Endothelial cell of umbilical vein (primary cell): ENCODE measurements at regions not wholly inside any gene's neighbourhood (a gene's known extent, or its start where the extent isn't known, plus 50 kb on each side); places are given as distances from the start of the nearest gene placed in this dataset.

Source experiments
- BruUV-seq: library from RNA; stranded (reverse); fragments of 400-500 nt; replicated peaks from 2 replicates; lab custom pipeline; 2021; lab: Mats Ljungman, UMichigan
- CTCF ChIA-PET: fragments of 300-600, 350-600 bp; sonication (Branson Sonifier 250); formaldehyde crosslinking; loops from one replicate; lab custom pipeline; 2021; ENCODE audit warnings: antibody characterized with exemption, inconsistent platforms; lab: Charles Lee
- POLR2A ChIA-PET: fragments of 300-600, 350-600 bp; sonication (Branson Sonifier 250); formaldehyde crosslinking; loops from one replicate; lab custom pipeline; 2021; ENCODE audit warnings: antibody characterized with exemption, inconsistent platforms; lab: Charles Lee
- DNase-seq: peaks from one replicate; pipeline ENCODE4 v3.0.0-alpha.2; 2011; ENCODE audit warnings: low read depth, low spot score
- FAIRE-seq: peaks from 2 replicates; lab custom pipeline; 2011; peaks lifted over from hg19 to GRCh38; lab: Jason Lieb, UNC
- H2AFZ ChIP-seq: 2 replicates; pipeline ENCODE4 v1.6.0; 2012; ENCODE audit warnings: low read depth, low read length, control low read depth, inconsistent platforms
- H3K27ac ChIP-seq: 2 replicates; pipeline ENCODE4 v1.5.1; 2011; ENCODE audit warnings: low read depth, mild to moderate bottlenecking, control low read depth, low read length, moderate library complexity; ENCODE audit not compliant: insufficient read depth
- H3K27me3 ChIP-seq, 2 experiments: 2 replicates each; pipeline versions ENCODE4 v1.6.0 to v1.6.1; 2011; ENCODE audit warnings: low read length in 2 of 2, mixed read lengths in 1 of 2; ENCODE audit not compliant: control insufficient read depth in 2 of 2, insufficient read depth in 2 of 2
- H3K36me3 ChIP-seq, 2 experiments: 2 replicates in 1 of 2; 3 replicates in 1 of 2; pipeline ENCODE4 v1.5.1; 2011; ENCODE audit warnings: low read length in 2 of 2, mild to moderate bottlenecking in 1 of 2, moderate library complexity in 1 of 2; ENCODE audit not compliant: control insufficient read depth in 2 of 2, insufficient read depth in 2 of 2; ENCODE audit errors: extremely low read depth in 1 of 2
- H3K4me1 ChIP-seq: 3 replicates; pipeline ENCODE4 v1.5.1; 2011; ENCODE audit warnings: mild to moderate bottlenecking, low read length; ENCODE audit not compliant: control insufficient read depth, insufficient read depth; ENCODE audit errors: extremely low read depth
- H3K4me2 ChIP-seq: 2 replicates; pipeline ENCODE4 v1.6.1; 2011; ENCODE audit warnings: low read length, control low read depth, mixed read lengths; ENCODE audit not compliant: insufficient read depth
- H3K4me3 ChIP-seq, 3 experiments: fragments of 200-600 bp in 1 of 3; sonication (generic), shearing (Covaris generic) in 1 of 3; replicated peaks in 1 of 3; 2 replicates each; pipeline ENCODE4 v1.5.1; 2011 to 2016; ENCODE audit warnings: control low read depth in 3 of 3, low read length in 3 of 3, mild to moderate bottlenecking in 2 of 3, inconsistent platforms in 1 of 3, low read depth in 1 of 3, moderate library complexity in 1 of 3; ENCODE audit not compliant: insufficient read depth in 1 of 3
- H3K79me2 ChIP-seq: 2 replicates; pipeline ENCODE4 v1.6.0; 2012; ENCODE audit warnings: low read length, inconsistent platforms; ENCODE audit not compliant: control insufficient read depth, insufficient read depth
- H3K9ac ChIP-seq: replicated peaks from 2 replicates; pipeline ENCODE3; 2011; ENCODE audit warnings: low read length, control low read depth; ENCODE audit not compliant: insufficient read depth; ENCODE audit errors: extremely low read depth
- H3K9me1 ChIP-seq: replicated peaks from 3 replicates; pipeline ENCODE4 v1.6.0; 2011; ENCODE audit warnings: mild to moderate bottlenecking, low read length; ENCODE audit not compliant: control insufficient read depth, insufficient read depth; ENCODE audit errors: extremely low read depth
- H3K9me3 ChIP-seq: replicated peaks from 2 replicates; pipeline ENCODE4 v1.5.1; 2012; ENCODE audit warnings: low read length, inconsistent platforms; ENCODE audit not compliant: control insufficient read depth, insufficient read depth
- H4K20me1 ChIP-seq: replicated peaks from 2 replicates; pipeline ENCODE3; 2011; ENCODE audit warnings: mild to moderate bottlenecking, low read length; ENCODE audit not compliant: control insufficient read depth, insufficient read depth; ENCODE audit errors: extremely low read depth
- EZH2 ChIP-seq: IDR thresholded peaks from 2 replicates; pipeline ENCODE4 v1.6.1; 2012; ENCODE audit warnings: borderline replicate concordance, low read depth, mild to moderate bottlenecking, moderate library complexity, low read length, inconsistent platforms; ENCODE audit not compliant: severe bottlenecking
- FOS ChIP-seq: IDR thresholded peaks from 2 replicates; pipeline ENCODE4 v1.6.1; 2011; ENCODE audit warnings: mild to moderate bottlenecking, low read length, moderate library complexity, borderline replicate concordance; ENCODE audit not compliant: insufficient read depth
- GATA2 ChIP-seq: IDR thresholded peaks from 2 replicates; pipeline ENCODE4 v1.7.0; 2011; ENCODE audit warnings: low read depth, mild to moderate bottlenecking, moderate library complexity, mixed read lengths, low read length; ENCODE audit not compliant: insufficient read length, insufficient read depth
- JUN ChIP-seq: IDR thresholded peaks from 2 replicates; pipeline ENCODE4 v1.6.1; 2011; ENCODE audit warnings: borderline replicate concordance, low read depth; ENCODE audit not compliant: insufficient read length, insufficient read depth
- MYC ChIP-seq: IDR thresholded peaks from one replicate; pipeline ENCODE4 v1.6.1; 2011; ENCODE audit warnings: mild to moderate bottlenecking, low read depth, low read length
- POLR2A ChIP-seq: IDR thresholded peaks from 2 replicates; pipeline ENCODE4 v1.6.1; 2012; ENCODE audit warnings: low read depth, mild to moderate bottlenecking, control low read depth, low read length
- POLR2AphosphoS5 ChIP-seq: IDR thresholded peaks from 2 replicates; pipeline ENCODE4 v1.6.1; 2012; ENCODE audit warnings: low read depth, mild to moderate bottlenecking, control low read depth, low read length, moderate library complexity; ENCODE audit not compliant: insufficient read depth
- dilution Hi-C: fragments of 300-500 bp; cut with MboI; formaldehyde crosslinking; loops from one replicate; pipeline ENCODE4 v1.15.0; 2019; ENCODE audit warnings: low sequenced_read_pairs; ENCODE audit not compliant: extremely low pct_ligation_motif_present
- intact Hi-C: fragments of 100-400 bp; cut with micrococcal nuclease; formaldehyde crosslinking; loops from one replicate; pipeline ENCODE4 v1.10.0; 2022
- TF ChIP-seq, protein P1 (sequence below), 2 donors: IDR thresholded peaks; 1 replicate in 1 of 2; 2 replicates in 1 of 2; pipeline ENCODE4 v1.5.1; 2011; ENCODE audit warnings: low read length in 2 of 2, mild to moderate bottlenecking in 2 of 2, moderate library complexity in 2 of 2, control low read depth in 1 of 2, inconsistent platforms in 1 of 2, low read depth in 1 of 2; ENCODE audit not compliant: insufficient read depth in 1 of 2; ENCODE audit errors: extremely low read depth in 1 of 2
- TF ChIP-seq, protein P2 (sequence below): IDR thresholded peaks from 2 replicates; pipeline ENCODE4 v1.6.1; 2011; ENCODE audit not compliant: insufficient read depth, insufficient read length

DNA sequence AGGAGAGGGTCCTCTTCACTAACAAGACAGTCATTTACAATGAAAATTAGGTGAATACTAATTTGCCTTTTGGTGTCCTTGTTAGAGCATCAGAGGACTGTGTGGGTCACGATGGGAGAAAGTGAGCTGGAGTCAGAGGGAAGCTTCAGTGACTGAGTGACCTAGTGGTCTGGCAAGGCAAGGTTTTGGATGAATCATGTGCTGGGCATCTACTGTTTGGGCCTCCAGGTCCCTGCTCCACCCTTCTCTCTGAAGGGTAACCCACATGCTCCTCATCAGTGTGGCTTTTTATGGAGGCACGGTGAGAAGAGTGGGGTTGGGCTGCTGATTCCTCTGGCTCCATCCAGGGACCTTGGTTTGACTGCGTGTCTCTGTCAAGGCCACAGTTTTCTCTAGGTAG, 60.5 kb upstream of the EXOC2 start:
- DNase-seq, result no peak
- no peaks in the 10 kb centered on the region for H3K9me1 ChIP-seq
- no peaks in the 10 kb centered on the region for H3K9me3 ChIP-seq
- no peaks in the 10 kb centered on the region for H3K36me3 ChIP-seq
- no peak overlapping the region for H3K9ac ChIP-seq
- H3K4me1 ChIP-seq, result no peaks in the 10 kb centered on the region
- H2AFZ ChIP-seq, result no peak overlapping the region
- POLR2A ChIA-PET, result no interaction called here
- no peak overlapping the region for H3K4me2 ChIP-seq
- no peaks in the 10 kb centered on the region for H4K20me1 ChIP-seq
- H3K4me3 ChIP-seq, result no peak overlapping the region
- TF ChIP-seq GATA2 (no peak), JUN (no peak), POLR2AphosphoS5 (no peak), MYC (no peak)
- TF ChIP-seq, protein P1, sequence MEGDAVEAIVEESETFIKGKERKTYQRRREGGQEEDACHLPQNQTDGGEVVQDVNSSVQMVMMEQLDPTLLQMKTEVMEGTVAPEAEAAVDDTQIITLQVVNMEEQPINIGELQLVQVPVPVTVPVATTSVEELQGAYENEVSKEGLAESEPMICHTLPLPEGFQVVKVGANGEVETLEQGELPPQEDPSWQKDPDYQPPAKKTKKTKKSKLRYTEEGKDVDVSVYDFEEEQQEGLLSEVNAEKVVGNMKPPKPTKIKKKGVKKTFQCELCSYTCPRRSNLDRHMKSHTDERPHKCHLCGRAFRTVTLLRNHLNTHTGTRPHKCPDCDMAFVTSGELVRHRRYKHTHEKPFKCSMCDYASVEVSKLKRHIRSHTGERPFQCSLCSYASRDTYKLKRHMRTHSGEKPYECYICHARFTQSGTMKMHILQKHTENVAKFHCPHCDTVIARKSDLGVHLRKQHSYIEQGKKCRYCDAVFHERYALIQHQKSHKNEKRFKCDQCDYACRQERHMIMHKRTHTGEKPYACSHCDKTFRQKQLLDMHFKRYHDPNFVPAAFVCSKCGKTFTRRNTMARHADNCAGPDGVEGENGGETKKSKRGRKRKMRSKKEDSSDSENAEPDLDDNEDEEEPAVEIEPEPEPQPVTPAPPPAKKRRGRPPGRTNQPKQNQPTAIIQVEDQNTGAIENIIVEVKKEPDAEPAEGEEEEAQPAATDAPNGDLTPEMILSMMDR (IDR thresholded peaks at IDR 0.05; ENCODE audit: extremely low read depth in 1 of 2, insufficient read depth in 1 of 2, low read depth in 1 of 2, low read length in 2 of 2), result no peak
- TF ChIP-seq, protein P2, sequence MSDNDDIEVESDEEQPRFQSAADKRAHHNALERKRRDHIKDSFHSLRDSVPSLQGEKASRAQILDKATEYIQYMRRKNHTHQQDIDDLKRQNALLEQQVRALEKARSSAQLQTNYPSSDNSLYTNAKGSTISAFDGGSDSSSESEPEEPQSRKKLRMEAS, result no peak
- no peaks in the 10 kb centered on the region for H3K27me3 ChIP-seq
- H3K27ac ChIP-seq, result no peak overlapping the region
- FAIRE-seq, result no peak
- CTCF ChIA-PET, result no interaction called here
- BruUV-seq, result no TSS peak
- no peaks in the 10 kb centered on the region for H3K79me2 ChIP-seq
- intact Hi-C loops (no loop called here), dilution Hi-C loops (no loop called here)

DNA sequence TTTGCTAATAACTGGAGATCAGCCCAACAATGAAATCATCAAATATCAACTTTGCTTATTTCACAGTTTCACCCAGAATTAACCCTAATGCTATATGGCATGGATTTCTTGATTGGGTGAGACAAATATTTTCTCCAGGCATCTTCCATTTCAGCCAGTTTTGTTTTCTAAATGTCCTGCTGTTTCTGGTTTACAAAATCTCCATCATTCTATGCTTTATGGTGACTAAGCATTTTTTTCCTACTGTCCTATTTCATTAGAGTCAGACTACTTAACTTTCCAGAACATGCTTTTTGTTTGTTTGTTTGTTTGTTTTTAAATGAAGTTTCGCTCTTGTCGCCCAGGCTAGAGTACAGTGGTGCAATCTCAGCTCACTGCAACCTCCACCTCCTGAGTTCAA, 59.5 kb upstream of the EXOC2 start:
- no peaks in the 10 kb centered on the region for H3K9me3 ChIP-seq
- no peaks in the 10 kb centered on the region for H3K27me3 ChIP-seq
- H4K20me1 ChIP-seq, result no peaks in the 10 kb centered on the region
- H3K9me1 ChIP-seq, result no peaks in the 10 kb centered on the region
- no peak overlapping the region for H3K27ac ChIP-seq
- TF ChIP-seq POLR2AphosphoS5, result no peak
- TF ChIP-seq FOS, result no peak
- TF ChIP-seq JUN, result no peak
- TF ChIP-seq, protein P2, result no peak
- TF ChIP-seq EZH2, result no peak
- no peak for TF ChIP-seq GATA2
- TF ChIP-seq, protein P1 (IDR thresholded peaks at IDR 0.05; ENCODE audit: extremely low read depth in 1 of 2, insufficient read depth in 1 of 2, low read depth in 1 of 2, low read length in 2 of 2), result no peak
- TF ChIP-seq MYC, result no peak
- TF ChIP-seq POLR2A, result no peak
- no peaks in the 10 kb centered on the region for H3K79me2 ChIP-seq
- FAIRE-seq, result no peak
- H3K4me1 ChIP-seq, result no peaks in the 10 kb centered on the region
- no peak overlapping the region for H3K4me2 ChIP-seq
- H2AFZ ChIP-seq, result no peak overlapping the region
- no peaks in the 10 kb centered on the region for H3K36me3 ChIP-seq
- intact Hi-C loops, result no loop called here
- no peak overlapping the region for H3K9ac ChIP-seq
- dilution Hi-C loops, result no loop called here
- ChIA-PET CTCF (no interaction called here), POLR2A (no interaction called here)
- no TSS peak for BruUV-seq
- no peak overlapping the region for H3K4me3 ChIP-seq
- DNase-seq, result no peak
